Ovary (tissue), 7 donors: ENCODE measurements at regions not wholly inside any gene's neighbourhood (a gene's known extent, or its start where the extent isn't known, plus 50 kb on each side); places are given as distances from the start of the nearest gene placed in this dataset.

Experiments used
- DNase-seq, 5 donors: peaks; one replicate each; pipeline ENCODE4 v3.0.0-alpha.2; 2019 to 2020
- H3K27ac ChIP-seq, 2 donors: fragments of 200-600 bp; one replicate each; pipeline versions ENCODE4 v1.5.1 to v1.8.0; 2019 to 2022
- H3K27me3 ChIP-seq: fragments of 200-600 bp; one replicate; pipeline ENCODE4 v1.8.0; 2022
- H3K36me3 ChIP-seq: fragments of 200-600 bp; sonication (generic); one replicate; pipeline ENCODE4 v1.5.1; 2019
- H3K4me1 ChIP-seq: one replicate; pipeline ENCODE4 v1.8.1; 2013; ENCODE audit warnings: mild to moderate bottlenecking, moderate library complexity; ENCODE audit not compliant: insufficient read depth
- H3K4me3 ChIP-seq: fragments of 200-600 bp; sonication (generic); one replicate; pipeline ENCODE4 v1.5.1; 2017
- H3K9me3 ChIP-seq, 2 donors: fragments of 200-600 bp in 1 of 2; sonication (generic) in 1 of 2; one replicate each; pipeline versions ENCODE4 v1.5.1 to v1.8.1; 2013 to 2019; ENCODE audit warnings: mild to moderate bottlenecking in 1 of 2, moderate library complexity in 1 of 2
- EP300 ChIP-seq: sonication (generic); formaldehyde crosslinking; IDR thresholded peaks from one replicate; pipeline ENCODE4 v1.6.1; 2017; ENCODE audit warnings: antibody characterized with exemption
- POLR2A ChIP-seq: fragments of 450-650 bp; IDR thresholded peaks from one replicate; pipeline ENCODE4 v1.6.1; 2017; ENCODE audit warnings: antibody characterized with exemption, mild to moderate bottlenecking, moderate library complexity
- WGBS, 3 donors: extraction: QIAGEN DNeasy Blood & Tissue Kit in 1 of 3; methylation state at CpG; one replicate each; pipeline versions ENCODE4 v1.1.5 to v1.1.7; 2013 to 2017; 5-methylcytosine and 5-hydroxymethylcytosine counted together
- intact Hi-C, 4 donors: fragments of 100-400 bp; cut with DNase I; formaldehyde crosslinking; loops; one replicate each; pipeline versions ENCODE4 v1.11.0 to v1.15.1; 2022 to 2023
- TF ChIP-seq, protein P1 (sequence below), 3 donors: fragments of 450-650 bp in 2 of 3; fragments of 200-600 bp in 1 of 3; IDR thresholded peaks; one replicate each; pipeline versions ENCODE4 v1.5.1 to v1.8.0; 2016 to 2022; ENCODE audit warnings: antibody characterized with exemption in 3 of 3, mild to moderate bottlenecking in 1 of 3
- donor health status: DM: no; HTN: no; CAD: no; lungs with moderate emphysema.
- donor health status: DM: no; HTN: no; CAD: no.
- donor health status: Bipolar disorder and iron deficiency.
- donor health status: DM: no; HTN: no; CAD: no.
- donor health status: DM: yes; HTN: yes; CAD: no.

DNA sequence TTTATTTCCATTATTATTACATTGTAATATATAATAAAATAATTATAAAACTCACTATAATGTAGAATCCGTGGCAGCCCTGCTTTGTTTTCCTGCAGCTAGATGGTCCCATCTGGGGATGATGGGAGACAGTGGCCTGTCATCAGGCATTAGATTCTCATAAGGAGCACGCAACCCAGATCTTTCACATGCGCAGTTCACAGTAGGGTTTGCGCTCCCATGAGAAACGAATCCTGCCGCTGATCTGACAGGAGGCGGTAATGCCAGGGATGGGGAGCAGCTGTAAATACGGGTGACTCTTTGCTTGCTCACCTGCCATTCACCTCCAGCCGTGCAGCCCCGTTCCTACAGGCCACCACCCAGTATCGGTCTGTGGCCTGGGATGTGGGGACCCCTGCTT, 1879.3 kb upstream of the WWC1 start:
- Histone ChIP-seq H3K27ac (no peak overlapping the region), H3K36me3 (no peaks in the 10 kb centered on the region), H3K9me3 (no peaks in the 10 kb centered on the region), H3K4me1 (no peaks in the 10 kb centered on the region), H3K4me3 (no peak overlapping the region), H3K27me3 (no peaks in the 10 kb centered on the region)
- no peak for TF ChIP-seq POLR2A
- TF ChIP-seq, protein P1, sequence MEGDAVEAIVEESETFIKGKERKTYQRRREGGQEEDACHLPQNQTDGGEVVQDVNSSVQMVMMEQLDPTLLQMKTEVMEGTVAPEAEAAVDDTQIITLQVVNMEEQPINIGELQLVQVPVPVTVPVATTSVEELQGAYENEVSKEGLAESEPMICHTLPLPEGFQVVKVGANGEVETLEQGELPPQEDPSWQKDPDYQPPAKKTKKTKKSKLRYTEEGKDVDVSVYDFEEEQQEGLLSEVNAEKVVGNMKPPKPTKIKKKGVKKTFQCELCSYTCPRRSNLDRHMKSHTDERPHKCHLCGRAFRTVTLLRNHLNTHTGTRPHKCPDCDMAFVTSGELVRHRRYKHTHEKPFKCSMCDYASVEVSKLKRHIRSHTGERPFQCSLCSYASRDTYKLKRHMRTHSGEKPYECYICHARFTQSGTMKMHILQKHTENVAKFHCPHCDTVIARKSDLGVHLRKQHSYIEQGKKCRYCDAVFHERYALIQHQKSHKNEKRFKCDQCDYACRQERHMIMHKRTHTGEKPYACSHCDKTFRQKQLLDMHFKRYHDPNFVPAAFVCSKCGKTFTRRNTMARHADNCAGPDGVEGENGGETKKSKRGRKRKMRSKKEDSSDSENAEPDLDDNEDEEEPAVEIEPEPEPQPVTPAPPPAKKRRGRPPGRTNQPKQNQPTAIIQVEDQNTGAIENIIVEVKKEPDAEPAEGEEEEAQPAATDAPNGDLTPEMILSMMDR (IDR thresholded peaks at IDR 0.05) = no peak
- TF ChIP-seq EP300 = no peak
- intact Hi-C loops = no loop called here
- WGBS, 3 donors = 90 to 95% (median 92%) methylated on average over 11 of the region's 11 CpGs
- no peak for DNase-seq

DNA sequence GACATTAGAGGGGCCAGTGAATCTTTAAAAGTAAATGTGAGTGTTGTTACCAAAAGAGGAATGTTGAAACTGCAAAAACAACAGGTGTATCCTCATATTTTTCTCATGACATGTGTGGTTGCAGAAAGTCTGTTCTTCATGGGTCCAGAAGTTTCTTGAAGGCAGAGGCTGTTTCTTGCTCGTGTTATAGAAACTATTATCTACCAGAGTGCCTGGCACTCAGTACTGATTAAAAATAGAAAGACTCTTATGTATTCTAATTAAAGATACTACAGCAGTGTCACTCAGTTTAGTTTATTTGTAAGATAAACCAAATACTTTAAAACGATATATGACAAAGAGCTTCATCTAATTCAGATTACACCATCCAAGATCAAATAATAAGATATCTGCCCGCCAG, 1864.2 kb upstream of the WWC1 start:
- Histone ChIP-seq H3K4me3 (no peak overlapping the region), H3K4me1 (no peaks in the 10 kb centered on the region), H3K36me3 (no peaks in the 10 kb centered on the region), H3K27ac (no peak overlapping the region), H3K9me3 (no peaks in the 10 kb centered on the region), H3K27me3 (no peaks in the 10 kb centered on the region)
- TF ChIP-seq EP300 = no peak
- TF ChIP-seq, protein P1 (IDR thresholded peaks at IDR 0.05) = no peak
- no peak for TF ChIP-seq POLR2A
- intact Hi-C loops = no loop called here
- WGBS, 3 donors = 25 to 49% (median 25%) methylated on average over 3 of the region's 3 CpGs
- DNase-seq = no peak

DNA sequence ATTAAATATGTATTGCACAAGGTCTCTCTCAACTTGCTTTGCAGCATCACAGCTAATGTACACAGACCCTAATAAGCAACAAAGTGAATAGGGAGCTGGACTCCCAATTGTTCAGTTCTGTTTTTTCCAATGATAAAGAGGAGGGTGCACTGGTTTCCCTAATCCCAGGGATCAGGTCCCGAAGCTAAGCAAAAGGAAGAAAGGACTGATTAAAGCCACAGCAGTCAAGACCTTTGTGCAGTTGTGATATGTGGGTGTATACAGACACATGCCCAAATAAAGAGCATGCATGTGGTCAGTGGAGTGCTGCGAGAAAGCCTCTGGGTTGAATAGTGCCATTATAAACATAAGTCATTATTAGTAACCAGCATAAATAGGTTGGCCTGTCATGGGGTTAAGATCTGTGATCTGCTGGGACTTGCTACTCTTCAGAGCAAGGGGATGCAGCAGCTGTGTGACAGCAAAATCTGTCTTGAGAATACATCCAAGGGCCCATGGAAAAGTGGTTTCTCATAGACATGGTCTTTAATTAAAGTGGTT, 1863.1 kb upstream of the WWC1 start:
- no peaks in the 10 kb centered on the region for H3K9me3 ChIP-seq
- H3K4me1 ChIP-seq = no peaks in the 10 kb centered on the region
- H3K27ac ChIP-seq = no peak overlapping the region
- no peaks in the 10 kb centered on the region for H3K27me3 ChIP-seq
- no peaks in the 10 kb centered on the region for H3K36me3 ChIP-seq
- TF ChIP-seq, protein P1 (IDR thresholded peaks at IDR 0.05) = no peak
- TF ChIP-seq EP300 = no peak
- TF ChIP-seq POLR2A = no peak
- DNase-seq = no peak
- H3K4me3 ChIP-seq = no peak overlapping the region
- intact Hi-C loops = no loop called here
- 57 to 81% (median 80%) methylated on average over 2 of the region's 2 CpGs for WGBS, 3 donors

DNA sequence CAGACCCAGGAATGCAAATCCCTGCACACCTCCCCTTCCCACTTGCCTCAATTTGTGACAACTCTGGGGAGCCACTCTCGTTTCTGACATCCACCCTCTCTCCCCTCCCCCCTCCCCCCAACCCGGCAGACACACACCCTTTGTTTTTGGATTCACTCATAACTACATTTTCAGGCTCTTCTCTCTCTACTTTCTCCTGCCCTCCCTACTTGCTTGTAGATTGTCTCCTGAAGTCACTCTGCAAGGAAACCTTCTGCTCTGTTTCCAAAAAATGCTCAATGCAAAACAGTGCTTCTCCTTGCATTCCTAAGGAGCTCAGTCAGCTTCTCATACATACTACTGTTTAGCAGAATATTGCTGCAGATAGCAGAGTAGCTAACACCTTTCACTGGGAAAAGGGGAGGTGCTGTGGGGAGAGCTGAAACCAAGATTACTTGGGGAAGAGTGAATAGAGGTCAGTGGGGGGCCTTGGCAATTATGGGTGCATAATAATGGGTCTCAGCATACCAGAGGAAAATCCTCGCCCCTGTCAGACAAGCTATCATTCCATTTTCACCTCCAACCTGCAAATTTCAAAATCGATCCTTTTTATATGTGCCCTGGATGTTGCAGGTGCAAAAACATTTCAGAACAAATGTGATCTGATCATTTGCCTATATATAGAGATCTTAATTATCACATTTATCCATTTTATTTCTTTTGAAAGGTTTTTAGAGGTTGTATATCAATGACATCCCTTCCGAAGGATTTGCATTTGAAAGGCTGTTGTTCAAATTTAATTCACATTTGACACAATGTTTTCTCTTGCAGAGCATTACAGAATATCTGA, 1860.7 kb upstream of the WWC1 start:
- Histone ChIP-seq H3K9me3 (no peaks in the 10 kb centered on the region), H3K4me3 (no peak overlapping the region), H3K36me3 (no peaks in the 10 kb centered on the region), H3K4me1 (no peaks in the 10 kb centered on the region), H3K27me3 (no peaks in the 10 kb centered on the region), H3K27ac (no peak overlapping the region)
- intact Hi-C loops = no loop called here
- WGBS, 3 donors = 47 to 55% (median 47%) methylated on average over 5 of the region's 5 CpGs
- no peak for DNase-seq
- TF ChIP-seq POLR2A = no peak
- TF ChIP-seq, protein P1 (IDR thresholded peaks at IDR 0.05) = no peak
- no peak for TF ChIP-seq EP300
